ENCODE measurements at regions not wholly inside any gene's neighbourhood (a gene's known extent, or its start where the extent isn't known, plus 50 kb on each side); places are given as distances from the start of the nearest gene placed in this dataset.
"Not testable (repeated sequence)": the region's sequence is repeated elsewhere in the genome, so short reads cannot be mapped to it uniquely, and the experiment has no call there.

- DNase-seq, result no peak
Observed at GRCh38 chr2:223181561-223181960, 129.6 kb downstream of the KCNE4 start.

- DNase-seq, result no peak
Observed at GRCh38 chr2:223182356-223182755, 130.4 kb downstream of the KCNE4 start.

GRCh38 chr2:223185638-223186037, 133.6 kb downstream of the KCNE4 start:
- DNase-seq, result no peak

GRCh38 chr2:223187256-223187655, 135.3 kb downstream of the KCNE4 start:
- no peak for DNase-seq

- DNase-seq, result not testable (repeated sequence)
Observed at GRCh38 chr2:223190561-223191206, 138.7 kb downstream of the KCNE4 start.

GRCh38 chr2:223196331-223196730, 144.3 kb downstream of the KCNE4 start:
- DNase-seq, result no peak

GRCh38 chr2:223197046-223197445, 145.1 kb downstream of the KCNE4 start:
- DNase-seq, result no peak

- no peak for DNase-seq
Observed at GRCh38 chr2:223199531-223200515, 147.8 kb downstream of the KCNE4 start.

GRCh38 chr2:223203971-223204929, 152.3 kb downstream of the KCNE4 start:
- no peak for DNase-seq

- no peak for DNase-seq
Observed at GRCh38 chr2:223210489-223210888, 158.5 kb downstream of the KCNE4 start.

- DNase-seq, result no peak
Observed at GRCh38 chr2:223214394-223215253, 162.6 kb downstream of the KCNE4 start.

- DNase-seq, result no peak
Observed at GRCh38 chr2:223215254-223215516, 163.2 kb downstream of the KCNE4 start.

- no peak for DNase-seq
Observed at GRCh38 chr2:223217373-223217772, 165.4 kb downstream of the KCNE4 start.

- DNase-seq, result no peak
Observed at GRCh38 chr2:223218587-223219178, 166.7 kb downstream of the KCNE4 start.

- no peak for DNase-seq
Observed at GRCh38 chr2:223219872-223220657, 168.1 kb downstream of the KCNE4 start.

GRCh38 chr2:223220658-223220925, 168.6 kb downstream of the KCNE4 start:
- DNase-seq, result no peak

- DNase-seq, result no peak
Observed at GRCh38 chr2:223221139-223221835, 169.3 kb downstream of the KCNE4 start.

- DNase-seq, result no peak
Observed at GRCh38 chr2:223222397-223222796, 170.4 kb downstream of the KCNE4 start.

GRCh38 chr2:223223156-223223555, 171.2 kb downstream of the KCNE4 start:
- no peak for DNase-seq

- DNase-seq, result no peak
Observed at GRCh38 chr2:223225266-223225665, 173.3 kb downstream of the KCNE4 start.

- DNase-seq, result no peak
Observed at GRCh38 chr2:223226264-223226663, 174.3 kb downstream of the KCNE4 start.
